ENCODE measurements at regions not wholly inside any gene's neighbourhood (a gene's known extent, or its start where the extent isn't known, plus 50 kb on each side); places are given as distances from the start of the nearest gene placed in this dataset.
"Not testable (repeated sequence)": the region's sequence is repeated elsewhere in the genome, so short reads cannot be mapped to it uniquely, and the experiment has no call there.

DNA sequence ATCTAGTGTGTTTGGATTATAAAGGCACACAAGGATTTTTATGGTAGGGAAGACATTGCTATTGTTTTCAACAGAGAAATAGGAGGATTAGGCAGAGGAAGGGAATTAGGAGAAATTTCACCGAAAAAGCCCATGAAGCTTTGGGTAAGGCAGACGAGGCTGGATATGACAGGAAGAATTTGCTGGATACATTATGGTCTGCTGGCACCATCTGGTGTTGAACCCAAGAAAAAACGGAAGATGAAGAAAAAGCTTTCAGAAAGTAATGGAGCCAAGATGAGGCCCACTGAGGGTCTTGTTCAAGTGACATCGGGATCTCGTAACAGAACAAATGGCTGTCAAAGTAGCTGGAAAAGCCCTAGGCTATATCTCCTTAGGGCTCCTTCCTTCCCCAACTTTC is 56.5 kb downstream of the OR2J2 start:
- no peak for DNase-seq
- Mint-ChIP-seq H3K4me1 (ENCODE audit: low read depth in 2 of 2) (no peaks in the 10 kb centered on the region), H3K36me3 (ENCODE audit: insufficient read depth) (no peaks in the 10 kb centered on the region)

GRCh38 chr6:29230666-29231065 is 60.0 kb downstream of the OR2J2 start:
- Mint-ChIP-seq H3K36me3 (ENCODE audit: insufficient read depth) (no peaks in the 10 kb centered on the region), H3K27ac (no peak overlapping the region), H3K4me3 (no peak overlapping the region), H3K27me3 (peaks cover 52 to 62% of the 10 kb centered on the region in 2 donors), H3K4me1 (ENCODE audit: low read depth in 2 of 2) (no peaks in the 10 kb centered on the region), H3K9me3 (no peaks in the 10 kb centered on the region)
- DNase-seq: no peak
- no peak for ATAC-seq (replicated peaks)

More for the DNA sequence above, 56.5 kb downstream of the OR2J2 start:
- ATAC-seq (replicated peaks): no peak
- Mint-ChIP-seq H3K27me3 (peaks cover 44 to 70% of the 10 kb centered on the region in 2 donors), H3K4me3 (no peak overlapping the region), H3K27ac (no peak overlapping the region), H3K9me3 (no peaks in the 10 kb centered on the region)

DNA sequence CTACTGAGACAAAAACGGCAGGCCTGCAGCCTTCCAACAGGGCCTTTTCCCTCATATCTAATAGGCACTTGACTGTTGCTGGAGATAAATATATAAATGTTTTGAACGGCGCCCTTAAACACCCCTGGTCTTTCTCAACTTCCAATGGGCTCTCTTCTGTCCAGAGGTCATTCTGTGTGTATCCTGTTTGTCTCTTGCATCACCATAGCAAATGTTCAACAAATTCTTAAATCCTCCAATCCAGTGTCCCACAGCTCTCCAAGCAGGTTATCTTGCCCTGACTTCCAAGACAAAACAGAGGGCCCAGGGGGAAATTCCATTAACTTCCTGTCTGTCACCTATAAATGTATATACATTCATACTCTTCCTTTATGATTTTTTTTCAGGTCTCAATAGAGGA is 62.0 kb downstream of the OR2J2 start:
- ATAC-seq (replicated peaks): no peak
- H3K36me3 Mint-ChIP-seq (ENCODE audit: insufficient read depth): no peaks in the 10 kb centered on the region
- H3K4me1 Mint-ChIP-seq (ENCODE audit: low read depth in 2 of 2): no peaks in the 10 kb centered on the region
- peaks cover 43 to 51% of the 10 kb centered on the region in 2 donors for H3K27me3 Mint-ChIP-seq
- H3K27ac Mint-ChIP-seq: no peak overlapping the region
- no peaks in the 10 kb centered on the region for H3K9me3 Mint-ChIP-seq
- H3K4me3 Mint-ChIP-seq: no peak overlapping the region
- DNase-seq: no peak

GRCh38 chr6:29236060-29236459 is 65.4 kb downstream of the OR2J2 start:
- DNase-seq (no peak), ATAC-seq (replicated peaks) (no peak)
- Mint-ChIP-seq H3K27ac (no peak overlapping the region), H3K36me3 (ENCODE audit: insufficient read depth) (no peaks in the 10 kb centered on the region), H3K9me3 (no peaks in the 10 kb centered on the region), H3K27me3 (peaks cover 36 to 59% of the 10 kb centered on the region in 2 donors), H3K4me3 (no peak overlapping the region), H3K4me1 (ENCODE audit: low read depth in 2 of 2) (no peaks in the 10 kb centered on the region)

- no peak overlapping the region for H3K27ac Mint-ChIP-seq
- ATAC-seq (replicated peaks) (no peak), DNase-seq (no peak)
- peaks cover 36 to 61% of the 10 kb centered on the region in 2 donors for H3K27me3 Mint-ChIP-seq
- no peaks in the 10 kb centered on the region for H3K4me1 Mint-ChIP-seq (ENCODE audit: low read depth in 2 of 2)
- no peaks in the 10 kb centered on the region for H3K36me3 Mint-ChIP-seq (ENCODE audit: insufficient read depth)
- H3K4me3 Mint-ChIP-seq: no peak overlapping the region
- H3K9me3 Mint-ChIP-seq: no peaks in the 10 kb centered on the region
Observed at GRCh38 chr6:29236634-29237033, 64.9 kb upstream of the OR14J1 start.

DNA sequence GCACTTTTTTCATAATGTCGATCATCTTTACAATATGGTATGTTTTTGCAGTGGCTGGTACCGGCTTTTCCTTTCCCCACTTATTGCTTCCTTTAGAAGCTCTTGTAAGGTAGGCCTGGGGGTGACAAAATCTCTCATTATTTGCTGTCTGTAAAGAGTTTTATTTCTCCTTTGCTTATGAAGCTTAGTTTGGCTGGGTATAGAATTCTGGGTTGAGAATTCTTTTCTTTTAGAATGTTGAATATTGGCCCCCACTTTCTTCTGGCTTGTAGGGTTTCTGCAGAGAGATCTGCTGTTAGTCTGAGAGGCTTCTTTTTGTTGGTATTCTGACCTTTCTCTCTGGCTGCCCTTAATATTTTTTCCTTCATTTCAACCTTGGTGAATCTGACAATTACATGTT is 58.5 kb upstream of the OR14J1 start:
- H3K4me3 Mint-ChIP-seq: not testable (repeated sequence)
- peaks cover 69 to 79% of the 10 kb centered on the region in 2 donors for H3K27me3 Mint-ChIP-seq

More for the DNA sequence above, 58.5 kb upstream of the OR14J1 start:
- not testable (repeated sequence) for H3K4me1 Mint-ChIP-seq (ENCODE audit: low read depth in 2 of 2); H3K27ac Mint-ChIP-seq; H3K36me3 Mint-ChIP-seq (ENCODE audit: insufficient read depth); DNase-seq; ATAC-seq (replicated peaks)
- H3K9me3 Mint-ChIP-seq: peaks cover 5 to 26% of the 10 kb centered on the region in 2 donors
